ENCODE measurements at regions not wholly inside any gene's neighbourhood (a gene's known extent, or its start where the extent isn't known, plus 50 kb on each side); places are given as distances from the start of the nearest gene placed in this dataset.

DNA sequence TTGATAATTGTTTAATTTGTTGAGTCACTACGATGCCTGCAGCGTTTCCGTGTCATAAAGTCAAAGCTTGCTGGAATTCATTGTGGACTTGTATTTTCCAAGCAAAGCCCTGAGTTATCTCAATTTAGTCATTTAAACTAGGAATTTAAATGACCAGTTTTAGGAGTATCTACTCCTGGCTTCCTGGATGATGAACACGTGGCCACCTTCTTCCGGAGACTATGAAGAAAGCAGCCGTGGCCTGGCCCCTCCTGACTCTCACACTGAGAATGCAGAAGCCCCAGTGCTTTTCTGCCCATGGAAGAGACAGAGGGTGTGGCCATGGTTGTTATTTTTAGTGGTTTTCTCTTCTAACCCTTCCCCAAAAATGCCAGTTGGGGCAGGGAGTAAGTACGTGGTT, 250.7 kb upstream of the GATB start:
- H3K4me3 ChIP-seq (ENCODE audit: low read depth, low read length), result no peak overlapping the region
- Mint-ChIP-seq H3K4me3 (ENCODE audit: unreplicated experiment) (no peak overlapping the region), H3K27me3 (ENCODE audit: insufficient read depth, unreplicated experiment) (no peaks in the 10 kb centered on the region), H3K9me3 (ENCODE audit: unreplicated experiment) (peaks cover 7% of the 10 kb centered on the region), H3K4me1 (ENCODE audit: low read depth, unreplicated experiment) (no peaks in the 10 kb centered on the region), H3K36me3 (ENCODE audit: insufficient read depth, unreplicated experiment) (no peaks in the 10 kb centered on the region), H3K27ac (ENCODE audit: unreplicated experiment) (no peak overlapping the region)
- POLR2A ChIA-PET, result no interaction called here
- CTCF ChIA-PET, result no interaction called here
- no peaks in the 10 kb centered on the region for H3K36me3 ChIP-seq (ENCODE audit: control insufficient read depth, insufficient read depth, low read length)
- BruUV-seq (replicated peaks), result no TSS peak
- no peak for DNase-seq
- intact Hi-C loops (cut with micrococcal nuclease; ENCODE audit: unreplicated experiment), result no loop called here
- H3K27me3 ChIP-seq (replicated peaks; ENCODE audit: control insufficient read depth, insufficient read depth, low read length), result no peaks in the 10 kb centered on the region
- no peaks in the 10 kb centered on the region for H3K4me1 ChIP-seq
- H3K9me3 ChIP-seq, result no peaks in the 10 kb centered on the region
- TF ChIP-seq, protein P1, sequence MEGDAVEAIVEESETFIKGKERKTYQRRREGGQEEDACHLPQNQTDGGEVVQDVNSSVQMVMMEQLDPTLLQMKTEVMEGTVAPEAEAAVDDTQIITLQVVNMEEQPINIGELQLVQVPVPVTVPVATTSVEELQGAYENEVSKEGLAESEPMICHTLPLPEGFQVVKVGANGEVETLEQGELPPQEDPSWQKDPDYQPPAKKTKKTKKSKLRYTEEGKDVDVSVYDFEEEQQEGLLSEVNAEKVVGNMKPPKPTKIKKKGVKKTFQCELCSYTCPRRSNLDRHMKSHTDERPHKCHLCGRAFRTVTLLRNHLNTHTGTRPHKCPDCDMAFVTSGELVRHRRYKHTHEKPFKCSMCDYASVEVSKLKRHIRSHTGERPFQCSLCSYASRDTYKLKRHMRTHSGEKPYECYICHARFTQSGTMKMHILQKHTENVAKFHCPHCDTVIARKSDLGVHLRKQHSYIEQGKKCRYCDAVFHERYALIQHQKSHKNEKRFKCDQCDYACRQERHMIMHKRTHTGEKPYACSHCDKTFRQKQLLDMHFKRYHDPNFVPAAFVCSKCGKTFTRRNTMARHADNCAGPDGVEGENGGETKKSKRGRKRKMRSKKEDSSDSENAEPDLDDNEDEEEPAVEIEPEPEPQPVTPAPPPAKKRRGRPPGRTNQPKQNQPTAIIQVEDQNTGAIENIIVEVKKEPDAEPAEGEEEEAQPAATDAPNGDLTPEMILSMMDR (IDR thresholded peaks at IDR 0.05; ENCODE audit: insufficient read depth in 1 of 2, low read depth in 1 of 2, low read length in 1 of 2, severe bottlenecking in 1 of 2, unreplicated experiment in 1 of 2), result no peak

DNA sequence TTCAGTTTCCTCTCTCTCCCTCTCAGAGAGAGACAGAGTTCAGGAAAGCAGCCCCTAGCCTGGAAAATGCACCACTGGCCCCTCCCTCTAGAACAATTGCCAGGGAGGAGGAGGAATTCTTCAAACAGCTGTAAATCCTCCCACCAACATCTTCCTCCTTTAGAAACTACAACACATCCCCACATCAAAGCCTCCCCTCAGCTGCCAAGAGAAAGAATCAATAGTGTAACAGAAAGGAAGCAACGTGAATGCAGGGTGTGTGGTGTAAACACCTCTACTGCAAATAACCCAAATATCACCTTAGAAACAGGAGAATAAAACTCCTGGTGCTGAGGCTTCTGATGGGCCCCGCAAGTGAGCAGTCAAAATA, 249.9 kb upstream of the GATB start:
- Histone ChIP-seq H3K4me3 (ENCODE audit: low read depth, low read length) (no peak overlapping the region), H3K9me3 (no peaks in the 10 kb centered on the region), H3K36me3 (ENCODE audit: control insufficient read depth, insufficient read depth, low read length) (no peaks in the 10 kb centered on the region), H3K4me1 (no peaks in the 10 kb centered on the region), H3K27me3 (replicated peaks; ENCODE audit: control insufficient read depth, insufficient read depth, low read length) (no peaks in the 10 kb centered on the region)
- Mint-ChIP-seq H3K9me3 (ENCODE audit: unreplicated experiment) (peaks cover 9% of the 10 kb centered on the region), H3K27me3 (ENCODE audit: insufficient read depth, unreplicated experiment) (no peaks in the 10 kb centered on the region), H3K36me3 (ENCODE audit: insufficient read depth, unreplicated experiment) (no peaks in the 10 kb centered on the region), H3K4me1 (ENCODE audit: low read depth, unreplicated experiment) (no peaks in the 10 kb centered on the region), H3K27ac (ENCODE audit: unreplicated experiment) (no peak overlapping the region), H3K4me3 (ENCODE audit: unreplicated experiment) (no peak overlapping the region)
- DNase-seq, result no peak
- CTCF ChIA-PET, result no interaction called here
- intact Hi-C loops (cut with micrococcal nuclease; ENCODE audit: unreplicated experiment), result no loop called here
- TF ChIP-seq, protein P1 (IDR thresholded peaks at IDR 0.05; ENCODE audit: insufficient read depth in 1 of 2, low read depth in 1 of 2, low read length in 1 of 2, severe bottlenecking in 1 of 2, unreplicated experiment in 1 of 2), result no peak
- BruUV-seq (replicated peaks), result no TSS peak
- POLR2A ChIA-PET, result no interaction called here

DNA sequence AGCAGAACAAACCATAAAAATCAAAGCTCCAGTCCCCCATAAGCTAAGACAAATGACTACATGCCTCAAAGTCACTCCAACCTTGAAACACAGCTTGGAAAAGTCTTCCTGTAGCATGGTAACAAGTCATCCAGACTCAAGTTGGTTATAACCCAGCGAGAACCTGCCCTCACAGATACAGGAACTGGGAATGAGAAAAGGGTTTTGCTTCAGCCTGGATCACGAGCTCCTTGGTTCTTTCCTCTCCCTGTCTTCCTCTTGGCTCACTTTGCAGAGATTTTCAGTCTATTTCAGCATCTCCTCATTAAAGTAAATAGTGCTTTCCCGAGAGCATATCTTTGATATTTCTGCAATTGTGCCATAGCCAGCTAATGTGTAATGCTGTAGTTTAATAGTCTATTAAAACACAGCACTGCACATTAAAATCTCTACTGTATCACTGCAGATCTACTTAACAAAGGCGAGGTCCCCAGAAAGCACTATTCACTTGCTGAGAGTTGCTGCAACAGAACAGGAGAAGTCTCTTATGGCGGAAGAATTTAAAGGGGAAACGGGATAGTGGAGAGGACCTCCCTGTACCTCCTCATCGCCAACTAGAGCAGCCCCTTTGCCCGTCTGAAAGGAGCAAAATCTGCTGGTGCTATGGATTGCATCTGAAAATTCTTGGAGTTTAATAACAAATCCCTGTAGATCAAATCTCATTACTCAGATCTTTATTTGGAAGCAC, 249.3 kb upstream of the GATB start:
- H3K27me3 Mint-ChIP-seq (ENCODE audit: insufficient read depth, unreplicated experiment), result no peaks in the 10 kb centered on the region
- no peak overlapping the region for H3K4me3 Mint-ChIP-seq (ENCODE audit: unreplicated experiment)
- H3K36me3 Mint-ChIP-seq (ENCODE audit: insufficient read depth, unreplicated experiment), result no peaks in the 10 kb centered on the region

More for the DNA sequence above, 249.3 kb upstream of the GATB start:
- BruUV-seq (replicated peaks), result no TSS peak
- H3K4me1 ChIP-seq, result no peaks in the 10 kb centered on the region
- Mint-ChIP-seq H3K27ac (ENCODE audit: unreplicated experiment) (no peak overlapping the region), H3K9me3 (ENCODE audit: unreplicated experiment) (peaks cover 9% of the 10 kb centered on the region), H3K4me1 (ENCODE audit: low read depth, unreplicated experiment) (no peaks in the 10 kb centered on the region)
- ChIA-PET CTCF (no interaction called here), POLR2A (no interaction called here)
- H3K9me3 ChIP-seq, result no peaks in the 10 kb centered on the region
- no peaks in the 10 kb centered on the region for H3K27me3 ChIP-seq (replicated peaks; ENCODE audit: control insufficient read depth, insufficient read depth, low read length)
- no peak overlapping the region for H3K4me3 ChIP-seq (ENCODE audit: low read depth, low read length)
- intact Hi-C loops (cut with micrococcal nuclease; ENCODE audit: unreplicated experiment), result no loop called here
- DNase-seq, result no peak
- H3K36me3 ChIP-seq (ENCODE audit: control insufficient read depth, insufficient read depth, low read length), result no peaks in the 10 kb centered on the region
- TF ChIP-seq, protein P1 (IDR thresholded peaks at IDR 0.05; ENCODE audit: insufficient read depth in 1 of 2, low read depth in 1 of 2, low read length in 1 of 2, severe bottlenecking in 1 of 2, unreplicated experiment in 1 of 2), result no peak

Measured in Caco-2 (cell line).